GM21390 (cell line): ENCODE measurements at regions not wholly inside any gene's neighbourhood (a gene's known extent, or its start where the extent isn't known, plus 50 kb on each side); places are given as distances from the start of the nearest gene placed in this dataset.

Experiments
- ATAC-seq: cut with Tn5 transposase; IDR thresholded peaks from one replicate; pipeline ENCODE4 v1.9.1; 2021; ENCODE audit not compliant: unreplicated experiment

GRCh38 chr9:11457825-11458790, 845.3 kb upstream of the PTPRD start:
- ATAC-seq = no peak

GRCh38 chr9:11469745-11470144, 856.9 kb upstream of the PTPRD start:
- no peak for ATAC-seq

GRCh38 chr9:11471321-11471720, 858.5 kb upstream of the PTPRD start:
- no peak for ATAC-seq

GRCh38 chr9:11500780-11501179, 888.0 kb upstream of the PTPRD start:
- no peak for ATAC-seq

GRCh38 chr9:11506980-11507379, 894.2 kb upstream of the PTPRD start:
- no peak for ATAC-seq

- ATAC-seq = no peak
These were observed 924.8 kb upstream of the PTPRD start for GRCh38 chr9:11537566-11537965.

- no peak for ATAC-seq
These were observed 930.0 kb upstream of the PTPRD start for GRCh38 chr9:11542781-11543180.

GRCh38 chr9:11546231-11546630, 933.4 kb upstream of the PTPRD start:
- ATAC-seq = no peak

- ATAC-seq = no peak
These were observed 936.6 kb upstream of the PTPRD start for GRCh38 chr9:11549311-11549794.

- no peak for ATAC-seq
These were observed 938.3 kb upstream of the PTPRD start for GRCh38 chr9:11551106-11551505.

GRCh38 chr9:11558043-11558442, 945.2 kb upstream of the PTPRD start:
- ATAC-seq = no peak

- no peak for ATAC-seq
These were observed 946.4 kb upstream of the PTPRD start for GRCh38 chr9:11559001-11559776.

- ATAC-seq = no peak
These were observed 964.7 kb upstream of the PTPRD start for GRCh38 chr9:11577522-11577921.

GRCh38 chr9:11595756-11596155, 983.0 kb upstream of the PTPRD start:
- ATAC-seq = no peak

GRCh38 chr9:11618241-11618805, 1005.5 kb upstream of the PTPRD start:
- no peak for ATAC-seq

- ATAC-seq = no peak
These were observed 1019.9 kb upstream of the PTPRD start for GRCh38 chr9:11632691-11633090.

GRCh38 chr9:11646831-11647230, 1034.0 kb upstream of the PTPRD start:
- no peak for ATAC-seq

- ATAC-seq = no peak
These were observed 1039.3 kb upstream of the TYRP1 start for GRCh38 chr9:11653867-11654266.

GRCh38 chr9:11663913-11664312, 1029.3 kb upstream of the TYRP1 start:
- ATAC-seq = no peak

- ATAC-seq = no peak
These were observed 1016.4 kb upstream of the TYRP1 start for GRCh38 chr9:11676821-11677220.

- ATAC-seq = no peak
These were observed 1006.5 kb upstream of the TYRP1 start for GRCh38 chr9:11686733-11687132.

- no peak for ATAC-seq
These were observed 996.1 kb upstream of the TYRP1 start for GRCh38 chr9:11697126-11697525.
